NCI-H2196 (cell line): ENCODE measurements at regions not wholly inside any gene's neighbourhood (a gene's known extent, or its start where the extent isn't known, plus 50 kb on each side); places are given as distances from the start of the nearest gene placed in this dataset.

Experiments used
- DNase-seq: peaks from one replicate; lab custom pipeline; 2025; ENCODE audit not compliant: unreplicated experiment; lab: John Stamatoyannopoulos, UW

GRCh38 chr15:31455499-31455898 lies 128.9 kb downstream of the KLF13 start:
- DNase-seq = no peak

- no peak for DNase-seq
These were observed 129.9 kb downstream of the KLF13 start for GRCh38 chr15:31456354-31457060.

GRCh38 chr15:31457161-31457560 lies 130.5 kb downstream of the KLF13 start:
- no peak for DNase-seq

GRCh38 chr15:31457631-31458526 lies 131.2 kb downstream of the KLF13 start:
- DNase-seq = no peak

- no peak for DNase-seq
These were observed 132.2 kb downstream of the KLF13 start for GRCh38 chr15:31458596-31459399.

GRCh38 chr15:31459400-31459748 lies 132.7 kb downstream of the KLF13 start:
- no peak for DNase-seq

- DNase-seq = no peak
These were observed 134.7 kb downstream of the KLF13 start for GRCh38 chr15:31461375-31461774.

GRCh38 chr15:31461911-31462480 lies 135.4 kb downstream of the KLF13 start:
- DNase-seq = no peak

- DNase-seq = no peak
These were observed 137.0 kb downstream of the KLF13 start for GRCh38 chr15:31463521-31464102.

- no peak for DNase-seq
These were observed 137.8 kb downstream of the KLF13 start for GRCh38 chr15:31464216-31465082.

GRCh38 chr15:31465083-31465955 lies 138.7 kb downstream of the KLF13 start:
- DNase-seq = no peak

- DNase-seq = no peak
These were observed 140.7 kb downstream of the KLF13 start for GRCh38 chr15:31467361-31467760.

GRCh38 chr15:31468911-31469785 lies 142.5 kb downstream of the KLF13 start:
- DNase-seq = no peak

- DNase-seq = no peak
These were observed 143.3 kb downstream of the KLF13 start for GRCh38 chr15:31469786-31470525.

- no peak for DNase-seq
These were observed 144.1 kb downstream of the KLF13 start for GRCh38 chr15:31470756-31471155.

- DNase-seq = no peak
These were observed 145.2 kb downstream of the KLF13 start for GRCh38 chr15:31471731-31472430.
